Ishikawa (cell line): ENCODE measurements at regions not wholly inside any gene's neighbourhood (a gene's known extent, or its start where the extent isn't known, plus 50 kb on each side); places are given as distances from the start of the nearest gene placed in this dataset.

ENCODE experiments used
- CEBPB ChIP-seq: IDR thresholded peaks from 2 replicates; pipeline ENCODE4 v1.6.1; 2012
- CREB1 ChIP-seq: IDR thresholded peaks from 2 replicates; pipeline ENCODE4 v1.6.1; 2012; ENCODE audit warnings: low read depth
- EGR1 ChIP-seq: IDR thresholded peaks from 2 replicates; pipeline ENCODE4 v1.6.1; 2012
- EP300 ChIP-seq: IDR thresholded peaks from 2 replicates; pipeline ENCODE4 v1.6.1; 2012; ENCODE audit warnings: borderline replicate concordance
- FOXM1 ChIP-seq: IDR thresholded peaks from 2 replicates; pipeline ENCODE4 v1.6.1; 2012; ENCODE audit warnings: low read depth, borderline replicate concordance
- MAX ChIP-seq: IDR thresholded peaks from 2 replicates; pipeline ENCODE4 v1.6.1; 2012
- NFIC ChIP-seq: IDR thresholded peaks from 2 replicates; pipeline ENCODE4 v1.6.1; 2012
- RAD21 ChIP-seq: IDR thresholded peaks from 2 replicates; pipeline ENCODE4 v1.6.1; 2012; ENCODE audit warnings: low read depth
- REST ChIP-seq: IDR thresholded peaks from 2 replicates; pipeline ENCODE4 v1.6.1; 2012; ENCODE audit warnings: low read depth, mild to moderate bottlenecking
- TAF1 ChIP-seq: IDR thresholded peaks from 2 replicates; pipeline ENCODE4 v1.6.1; 2012; ENCODE audit warnings: low read depth, mild to moderate bottlenecking
- TCF12 ChIP-seq: IDR thresholded peaks from 2 replicates; pipeline ENCODE4 v1.6.1; 2012; ENCODE audit warnings: low read depth
- TEAD4 ChIP-seq: IDR thresholded peaks from 2 replicates; pipeline ENCODE4 v1.6.1; 2012
- USF1 ChIP-seq: IDR thresholded peaks from 2 replicates; pipeline ENCODE4 v1.6.1; 2012
- YY1 ChIP-seq: IDR thresholded peaks from 2 replicates; pipeline ENCODE4 v1.6.1; 2012; ENCODE audit warnings: low read depth
- ZBTB7A ChIP-seq: IDR thresholded peaks from 2 replicates; pipeline ENCODE4 v1.6.1; 2012; ENCODE audit warnings: low read depth

- TF ChIP-seq CEBPB, result no peak
- no peak for TF ChIP-seq CREB1
Measured at GRCh38 chr2:209005371-209005770, 418.5 kb upstream of the MAP2 start.

GRCh38 chr2:209008636-209009287 lies 415.1 kb upstream of the MAP2 start:
- TF ChIP-seq RAD21, result no peak
- TF ChIP-seq TCF12, result no peak
- TF ChIP-seq MAX, result no peak
- TF ChIP-seq ZBTB7A, result no peak
- no peak for TF ChIP-seq EP300
- TF ChIP-seq EGR1, result no peak
- no peak for TF ChIP-seq CREB1
- no peak for TF ChIP-seq USF1
- no peak for TF ChIP-seq CEBPB
- TF ChIP-seq TEAD4, result no peak
- TF ChIP-seq YY1, result no peak

- no peak for TF ChIP-seq CEBPB
- TF ChIP-seq USF1, result no peak
- no peak for TF ChIP-seq TAF1
- no peak for TF ChIP-seq TEAD4
- no peak for TF ChIP-seq EGR1
Measured at GRCh38 chr2:209029249-209029648, 394.6 kb upstream of the MAP2 start.

GRCh38 chr2:209044307-209044706 lies 379.5 kb upstream of the MAP2 start:
- no peak for TF ChIP-seq EGR1
- TF ChIP-seq TCF12, result no peak
- TF ChIP-seq TEAD4, result no peak
- no peak for TF ChIP-seq CEBPB
- TF ChIP-seq USF1, result no peak
- no peak for TF ChIP-seq EP300
- no peak for TF ChIP-seq MAX
- TF ChIP-seq CREB1, result no peak
- no peak for TF ChIP-seq RAD21
- TF ChIP-seq TAF1, result no peak
- no peak for TF ChIP-seq REST
- TF ChIP-seq FOXM1, result no peak
- no peak for TF ChIP-seq NFIC
- TF ChIP-seq YY1, result no peak
- no peak for TF ChIP-seq ZBTB7A

GRCh38 chr2:209046163-209046562 lies 377.7 kb upstream of the MAP2 start:
- TF ChIP-seq YY1 (no peak), TEAD4 (no peak), EGR1 (no peak), CEBPB (no peak), EP300 (no peak), REST (no peak), TAF1 (no peak), ZBTB7A (no peak), TCF12 (no peak), RAD21 (no peak), USF1 (no peak), CREB1 (no peak), MAX (no peak), NFIC (no peak), FOXM1 (no peak)
